Endodermal cell (in vitro differentiated cells): ENCODE measurements at regions not wholly inside any gene's neighbourhood (a gene's known extent, or its start where the extent isn't known, plus 50 kb on each side); places are given as distances from the start of the nearest gene placed in this dataset.
"Not testable (repeated sequence)": the region's sequence is repeated elsewhere in the genome, so short reads cannot be mapped to it uniquely, and the experiment has no call there.

Source experiments
- DNase-seq: peaks from one replicate; pipeline ENCODE4 v3.0.0-alpha.2; 2017
- H3K27ac ChIP-seq: 2 replicates; pipeline ENCODE4 v1.5.1; 2013; ENCODE audit warnings: mild to moderate bottlenecking, low read depth, low read length, moderate library complexity
- H3K27me3 ChIP-seq: 2 replicates; pipeline ENCODE4 v1.6.1; 2013; ENCODE audit warnings: mild to moderate bottlenecking, low read length, moderate library complexity; ENCODE audit not compliant: insufficient read depth, control insufficient read depth, poor library complexity, severe bottlenecking
- H3K36me3 ChIP-seq: 2 replicates; pipeline ENCODE4 v1.7.0; 2013; ENCODE audit warnings: mild to moderate bottlenecking, low read length, moderate library complexity; ENCODE audit not compliant: control insufficient read depth, insufficient read depth
- H3K4me1 ChIP-seq: one replicate; pipeline ENCODE4 v1.7.0; 2013; ENCODE audit warnings: low read length; ENCODE audit not compliant: control insufficient read depth, insufficient read depth
- H3K4me3 ChIP-seq: 2 replicates; pipeline ENCODE4 v1.5.1; 2013; ENCODE audit warnings: mild to moderate bottlenecking, low read length, moderate library complexity
- H3K9ac ChIP-seq: 2 replicates; pipeline ENCODE4 v1.6.1; 2013; ENCODE audit warnings: mild to moderate bottlenecking, low read length, moderate library complexity; ENCODE audit not compliant: poor library complexity, severe bottlenecking; ENCODE audit errors: extremely low read depth
- H3K9me3 ChIP-seq: 2 replicates; pipeline ENCODE4 v1.6.1; 2013; ENCODE audit warnings: mild to moderate bottlenecking, low read length, moderate library complexity; ENCODE audit not compliant: control insufficient read depth
- H3K27ac Mint-ChIP-seq: 2 replicates; pipeline ENCODE4 v1.8.0; 2020; ENCODE audit warnings: mixed read lengths
- H3K27me3 Mint-ChIP-seq: 2 replicates; pipeline ENCODE4 v1.8.0; 2021; ENCODE audit warnings: mild to moderate bottlenecking, mixed read lengths; ENCODE audit not compliant: insufficient read depth
- H3K36me3 Mint-ChIP-seq: 2 replicates; pipeline ENCODE4 v1.8.0; 2020; ENCODE audit warnings: low read depth, mixed read lengths
- H3K4me1 Mint-ChIP-seq: 2 replicates; pipeline ENCODE4 v1.8.0; 2020; ENCODE audit warnings: mixed read lengths
- H3K4me3 Mint-ChIP-seq: 2 replicates; pipeline ENCODE4 v1.8.0; 2020; ENCODE audit warnings: mild to moderate bottlenecking, moderate library complexity, mixed read lengths
- H3K9me3 Mint-ChIP-seq: 2 replicates; pipeline ENCODE4 v1.8.0; 2020; ENCODE audit warnings: mild to moderate bottlenecking, mixed read lengths
- WGBS, 2 experiments: methylation state at CpG; one replicate each; pipeline versions ENCODE4 v1.1.5 to v1.1.7; 2013; ENCODE audit warnings: missing lambda C conversion rate in 2 of 2, mixed read lengths in 1 of 2; ENCODE audit not compliant: insufficient coverage in 1 of 2, insufficient read length in 1 of 2; 5-methylcytosine and 5-hydroxymethylcytosine counted together
- TF ChIP-seq, protein P1 (sequence below): fragments of 200-600 bp; sonication (generic); conservative IDR thresholded peaks from 2 replicates; pipeline ENCODE4 v1.5.0; 2021; ENCODE audit warnings: antibody characterized with exemption, mild to moderate bottlenecking

DNA sequence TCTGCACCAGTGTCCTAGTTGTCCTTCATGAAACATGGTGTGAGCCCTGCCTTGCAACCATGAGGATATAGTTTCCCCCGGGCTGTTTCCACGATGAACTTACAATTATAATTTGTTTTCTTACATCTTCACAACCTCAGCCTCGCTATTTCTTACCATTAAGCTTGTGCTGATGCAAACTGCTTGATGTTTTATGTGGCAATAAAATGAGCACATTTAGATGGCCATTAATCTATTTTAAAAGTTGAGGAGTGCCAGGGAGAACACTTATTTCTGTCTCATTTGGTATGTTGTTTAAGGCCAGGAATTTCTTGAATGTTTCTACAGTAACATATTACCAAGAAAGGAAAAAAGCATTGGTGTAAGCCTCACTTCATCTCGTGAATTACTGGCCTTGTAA, 214.5 kb upstream of the SLC8A1 start:
- WGBS, 2 experiments, result 95 to 100% methylated on average over 2 to 3 of the region's 4 CpGs
- Histone ChIP-seq H3K27me3 (no peaks in the 10 kb centered on the region), H3K4me1 (no peaks in the 10 kb centered on the region), H3K27ac (no peak overlapping the region), H3K4me3 (no peak overlapping the region), H3K36me3 (no peaks in the 10 kb centered on the region), H3K9ac (no peak overlapping the region), H3K9me3 (no peaks in the 10 kb centered on the region)
- no peak for DNase-seq
- Mint-ChIP-seq H3K4me1 (peaks cover 1% of the 10 kb centered on the region), H3K9me3 (no peaks in the 10 kb centered on the region), H3K36me3 (no peaks in the 10 kb centered on the region), H3K27me3 (no peaks in the 10 kb centered on the region), H3K4me3 (no peak overlapping the region), H3K27ac (no peak overlapping the region)
- TF ChIP-seq, protein P1, sequence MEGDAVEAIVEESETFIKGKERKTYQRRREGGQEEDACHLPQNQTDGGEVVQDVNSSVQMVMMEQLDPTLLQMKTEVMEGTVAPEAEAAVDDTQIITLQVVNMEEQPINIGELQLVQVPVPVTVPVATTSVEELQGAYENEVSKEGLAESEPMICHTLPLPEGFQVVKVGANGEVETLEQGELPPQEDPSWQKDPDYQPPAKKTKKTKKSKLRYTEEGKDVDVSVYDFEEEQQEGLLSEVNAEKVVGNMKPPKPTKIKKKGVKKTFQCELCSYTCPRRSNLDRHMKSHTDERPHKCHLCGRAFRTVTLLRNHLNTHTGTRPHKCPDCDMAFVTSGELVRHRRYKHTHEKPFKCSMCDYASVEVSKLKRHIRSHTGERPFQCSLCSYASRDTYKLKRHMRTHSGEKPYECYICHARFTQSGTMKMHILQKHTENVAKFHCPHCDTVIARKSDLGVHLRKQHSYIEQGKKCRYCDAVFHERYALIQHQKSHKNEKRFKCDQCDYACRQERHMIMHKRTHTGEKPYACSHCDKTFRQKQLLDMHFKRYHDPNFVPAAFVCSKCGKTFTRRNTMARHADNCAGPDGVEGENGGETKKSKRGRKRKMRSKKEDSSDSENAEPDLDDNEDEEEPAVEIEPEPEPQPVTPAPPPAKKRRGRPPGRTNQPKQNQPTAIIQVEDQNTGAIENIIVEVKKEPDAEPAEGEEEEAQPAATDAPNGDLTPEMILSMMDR, result no peak

DNA sequence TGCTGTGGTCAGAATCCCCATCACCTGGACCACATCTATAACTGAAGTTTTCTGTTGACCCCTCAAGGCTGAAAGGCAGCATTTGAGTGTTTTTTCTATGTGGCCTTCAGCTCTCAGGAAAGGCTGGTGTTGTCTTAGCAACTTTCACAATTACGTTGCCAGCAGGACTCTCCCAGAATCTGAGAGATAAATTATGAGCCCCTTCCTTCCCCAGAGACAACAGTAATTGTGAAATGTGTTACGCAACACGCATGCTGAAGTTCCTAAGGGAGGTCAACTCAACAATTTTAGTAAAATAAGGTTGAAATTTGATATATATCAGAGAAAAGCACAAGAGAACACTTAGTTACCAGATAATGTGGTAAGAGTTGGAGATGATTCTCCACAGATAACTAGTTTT, 216.5 kb upstream of the SLC8A1 start:
- Histone ChIP-seq H3K36me3 (no peaks in the 10 kb centered on the region), H3K27me3 (no peaks in the 10 kb centered on the region), H3K27ac (no peak overlapping the region), H3K4me1 (no peaks in the 10 kb centered on the region), H3K9ac (no peak overlapping the region), H3K4me3 (no peak overlapping the region), H3K9me3 (no peaks in the 10 kb centered on the region)
- DNase-seq, result no peak
- Mint-ChIP-seq H3K4me1 (peaks cover 1% of the 10 kb centered on the region), H3K27me3 (no peaks in the 10 kb centered on the region), H3K9me3 (peaks cover 7% of the 10 kb centered on the region), H3K27ac (no peak overlapping the region), H3K4me3 (no peak overlapping the region), H3K36me3 (no peaks in the 10 kb centered on the region)
- WGBS, 2 experiments, result 67 to 89% methylated on average over 1 to 3 of the region's 3 CpGs
- TF ChIP-seq, protein P1, result no peak

DNA sequence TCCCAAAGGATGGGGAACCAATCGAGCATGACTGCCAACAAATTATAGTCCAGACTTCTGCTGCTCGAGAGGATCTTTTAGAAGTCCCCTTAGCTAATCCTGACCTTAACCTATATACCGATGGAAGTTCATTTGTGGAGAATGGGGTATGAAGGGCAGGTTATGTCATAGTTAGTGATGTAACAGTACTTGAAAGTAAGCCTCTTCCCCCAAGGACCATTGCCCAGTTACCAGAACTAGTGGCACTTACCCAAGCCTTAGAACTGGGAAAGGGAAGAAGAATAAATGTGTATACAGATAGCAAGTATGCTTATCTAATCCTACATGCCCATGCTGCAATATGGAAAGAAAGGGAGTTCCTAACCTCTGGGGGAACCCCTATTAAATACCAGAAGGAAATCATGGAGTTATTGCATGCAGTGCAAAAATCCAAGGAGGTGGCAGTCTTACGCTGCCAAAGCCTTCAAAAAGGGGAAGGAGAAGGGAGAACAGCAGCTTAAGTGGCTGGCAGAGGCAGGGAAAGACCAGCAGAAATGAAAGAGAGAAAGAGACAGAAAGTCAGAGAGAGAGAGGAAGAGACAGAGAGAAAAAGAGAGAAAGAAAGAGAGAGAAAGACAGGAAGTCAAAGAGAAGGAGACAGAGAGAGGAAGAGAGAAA, 224.4 kb upstream of the SLC8A1 start:
- H3K4me1 Mint-ChIP-seq, H3K9ac ChIP-seq, H3K4me1 ChIP-seq, H3K27me3 Mint-ChIP-seq, H3K36me3 Mint-ChIP-seq, H3K27me3 ChIP-seq, H3K4me3 ChIP-seq, H3K27ac ChIP-seq, DNase-seq, H3K36me3 ChIP-seq, H3K4me3 Mint-ChIP-seq, H3K27ac Mint-ChIP-seq, H3K9me3 ChIP-seq: not testable (repeated sequence)
- H3K9me3 Mint-ChIP-seq, result peaks cover 28% of the 10 kb centered on the region
- 73 to 88% methylated on average over 1 to 3 of the region's 4 CpGs for WGBS, 2 experiments

DNA sequence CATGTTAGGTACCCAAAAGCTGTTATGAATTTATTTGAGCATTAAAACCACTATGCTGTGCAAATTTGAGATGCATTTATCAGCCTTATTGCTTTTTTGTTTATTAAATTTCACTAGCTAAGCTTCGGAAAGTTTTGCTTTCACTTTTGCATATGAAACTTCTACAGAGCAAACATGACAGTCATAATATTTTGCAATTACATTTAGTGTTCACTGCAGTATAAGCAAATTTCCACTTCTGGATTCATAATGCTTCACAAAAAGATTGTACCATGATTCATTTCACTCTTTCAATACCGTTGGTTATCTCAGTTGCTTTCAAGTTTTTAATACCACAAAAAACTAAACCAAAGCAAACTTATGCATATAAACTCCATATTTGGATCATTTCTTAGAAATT, 228.7 kb upstream of the SLC8A1 start:
- Histone ChIP-seq H3K9me3 (no peaks in the 10 kb centered on the region), H3K36me3 (no peaks in the 10 kb centered on the region), H3K4me1 (no peaks in the 10 kb centered on the region), H3K27me3 (no peaks in the 10 kb centered on the region), H3K4me3 (no peak overlapping the region), H3K9ac (no peak overlapping the region), H3K27ac (no peak overlapping the region)
- DNase-seq, result no peak
- WGBS, 2 experiments, result 65 to 75% methylated on average over 2 of the region's 2 CpGs
- Mint-ChIP-seq H3K4me3 (no peak overlapping the region), H3K27ac (no peak overlapping the region), H3K36me3 (no peaks in the 10 kb centered on the region), H3K4me1 (no peaks in the 10 kb centered on the region), H3K27me3 (no peaks in the 10 kb centered on the region), H3K9me3 (peaks cover 20% of the 10 kb centered on the region)
- TF ChIP-seq, protein P1, result no peak
